ENCODE measurements at regions not wholly inside any gene's neighbourhood (a gene's known extent, or its start where the extent isn't known, plus 50 kb on each side); places are given as distances from the start of the nearest gene placed in this dataset.

DNA sequence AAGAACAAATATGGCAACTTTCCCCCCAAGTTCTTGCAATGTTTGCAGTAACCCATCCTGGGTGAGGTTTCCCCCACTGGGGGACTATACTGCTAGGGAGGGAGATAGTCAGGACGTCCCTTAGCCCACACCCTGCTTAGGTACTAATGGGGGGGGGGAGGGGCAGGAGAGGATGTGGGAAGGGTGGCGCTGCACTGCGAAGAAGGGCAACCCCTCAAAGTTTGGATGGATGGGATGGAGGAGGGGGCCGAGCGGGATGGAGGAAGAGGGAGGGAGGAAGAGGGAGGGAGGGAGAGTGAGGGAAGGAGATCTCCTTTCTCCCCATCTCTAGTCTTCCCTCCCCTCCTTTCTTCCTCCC lies 100.6 kb upstream of the HSD17B12 start:
- TF ChIP-seq EZH2 (IDR thresholded peaks at IDR 0.05) (no peak), POLR2AphosphoS5 (IDR thresholded peaks at IDR 0.05; ENCODE audit: borderline replicate concordance, low read depth, low read length) (no peak)
